ENCODE measurements at regions not wholly inside any gene's neighbourhood (a gene's known extent, or its start where the extent isn't known, plus 50 kb on each side); places are given as distances from the start of the nearest gene placed in this dataset.

GRCh38 chr1:191668525-191668924, 489.7 kb upstream of the RGS18 start:
- no peak overlapping the region for H3K4me3 ChIP-seq (ENCODE audit: low read length)
- WGBS (ENCODE audit: insufficient coverage), result 77% methylated on average over 5 of the region's 5 CpGs
- no peaks in the 10 kb centered on the region for H3K36me3 Mint-ChIP-seq
- peaks cover 0 to 2% of the 10 kb centered on the region in 2 donors for H3K9me3 Mint-ChIP-seq
- no peak for TF ChIP-seq CTCF (IDR thresholded peaks at IDR 0.05)
- no peaks in the 10 kb centered on the region for H3K36me3 ChIP-seq (ENCODE audit: control insufficient read depth, insufficient read depth, low read length)
- no peak overlapping the region for H3K27ac Mint-ChIP-seq
- ATAC-seq (no peak), DNase-seq (no peak)
- H3K4me1 ChIP-seq (ENCODE audit: control insufficient read depth, insufficient read depth, low read length), result no peaks in the 10 kb centered on the region
- no peaks in the 10 kb centered on the region for H3K4me1 Mint-ChIP-seq
- H3K27ac ChIP-seq (ENCODE audit: low read length), result no peak overlapping the region
- H3K27me3 ChIP-seq (ENCODE audit: control insufficient read depth, insufficient read depth, low read length), result no peaks in the 10 kb centered on the region
- no peak overlapping the region for H3K4me3 Mint-ChIP-seq
- H3K9me3 ChIP-seq (ENCODE audit: control insufficient read depth, insufficient read depth, low read length), result peaks cover 3% of the 10 kb centered on the region
- intact Hi-C loops (cut with micrococcal nuclease), result no loop called here
- no peaks in the 10 kb centered on the region for H3K27me3 Mint-ChIP-seq (ENCODE audit: low read depth in 2 of 2)

- no peaks in the 10 kb centered on the region for H3K4me1 Mint-ChIP-seq
- H3K4me3 Mint-ChIP-seq, result no peak overlapping the region
- no peaks in the 10 kb centered on the region for H3K36me3 Mint-ChIP-seq
- no peak for TF ChIP-seq CTCF (IDR thresholded peaks at IDR 0.05)
- H3K27ac Mint-ChIP-seq, result no peak overlapping the region
- peaks cover 3% of the 10 kb centered on the region for H3K9me3 ChIP-seq (ENCODE audit: control insufficient read depth, insufficient read depth, low read length)
- H3K4me1 ChIP-seq (ENCODE audit: control insufficient read depth, insufficient read depth, low read length), result no peaks in the 10 kb centered on the region
- WGBS (ENCODE audit: insufficient coverage), result no CpG with 5 or more reads among the region's 2 CpGs
- H3K27me3 Mint-ChIP-seq (ENCODE audit: low read depth in 2 of 2), result no peaks in the 10 kb centered on the region
- ATAC-seq (no peak), DNase-seq (no peak)
- H3K9me3 Mint-ChIP-seq, result peaks cover 0 to 2% of the 10 kb centered on the region in 2 donors
- intact Hi-C loops (cut with micrococcal nuclease), result no loop called here
- H3K27me3 ChIP-seq (ENCODE audit: control insufficient read depth, insufficient read depth, low read length), result no peaks in the 10 kb centered on the region
- H3K4me3 ChIP-seq (ENCODE audit: low read length), result no peak overlapping the region
- H3K27ac ChIP-seq (ENCODE audit: low read length), result no peak overlapping the region
- H3K36me3 ChIP-seq (ENCODE audit: control insufficient read depth, insufficient read depth, low read length), result no peaks in the 10 kb centered on the region
Observed at GRCh38 chr1:191669629-191670028, 488.6 kb upstream of the RGS18 start.

GRCh38 chr1:191671236-191671635, 487.0 kb upstream of the RGS18 start:
- Mint-ChIP-seq H3K27me3 (ENCODE audit: low read depth in 2 of 2) (no peaks in the 10 kb centered on the region), H3K4me1 (no peaks in the 10 kb centered on the region), H3K9me3 (peaks cover 0 to 4% of the 10 kb centered on the region in 2 donors), H3K27ac (no peak overlapping the region), H3K36me3 (no peaks in the 10 kb centered on the region), H3K4me3 (no peak overlapping the region)
- TF ChIP-seq CTCF (IDR thresholded peaks at IDR 0.05), result no peak
- no peaks in the 10 kb centered on the region for H3K36me3 ChIP-seq (ENCODE audit: control insufficient read depth, insufficient read depth, low read length)
- DNase-seq (no peak), ATAC-seq (no peak)
- no peaks in the 10 kb centered on the region for H3K4me1 ChIP-seq (ENCODE audit: control insufficient read depth, insufficient read depth, low read length)
- intact Hi-C loops (cut with micrococcal nuclease), result no loop called here
- no peak overlapping the region for H3K27ac ChIP-seq (ENCODE audit: low read length)
- 100% methylated on average over 2 of the region's 2 CpGs for WGBS (ENCODE audit: insufficient coverage)
- no peaks in the 10 kb centered on the region for H3K27me3 ChIP-seq (ENCODE audit: control insufficient read depth, insufficient read depth, low read length)
- H3K4me3 ChIP-seq (ENCODE audit: low read length), result no peak overlapping the region
- H3K9me3 ChIP-seq (ENCODE audit: control insufficient read depth, insufficient read depth, low read length), result peaks cover 2% of the 10 kb centered on the region

- ATAC-seq, result no peak
- H3K36me3 Mint-ChIP-seq, result no peaks in the 10 kb centered on the region
- no peaks in the 10 kb centered on the region for H3K4me1 Mint-ChIP-seq
- Histone ChIP-seq H3K27me3 (ENCODE audit: control insufficient read depth, insufficient read depth, low read length) (no peaks in the 10 kb centered on the region), H3K4me1 (ENCODE audit: control insufficient read depth, insufficient read depth, low read length) (no peaks in the 10 kb centered on the region), H3K36me3 (ENCODE audit: control insufficient read depth, insufficient read depth, low read length) (no peaks in the 10 kb centered on the region), H3K4me3 (ENCODE audit: low read length) (no peak overlapping the region), H3K9me3 (ENCODE audit: control insufficient read depth, insufficient read depth, low read length) (no peaks in the 10 kb centered on the region), H3K27ac (ENCODE audit: low read length) (no peak overlapping the region)
- peaks cover 3 to 10% of the 10 kb centered on the region in 2 donors for H3K9me3 Mint-ChIP-seq
- no peak overlapping the region for H3K4me3 Mint-ChIP-seq
- DNase-seq, result no peak
- WGBS (ENCODE audit: insufficient coverage), result 54% methylated on average over 1 of the region's 1 CpG
- intact Hi-C loops (cut with micrococcal nuclease), result no loop called here
- no peak for TF ChIP-seq CTCF (IDR thresholded peaks at IDR 0.05)
- H3K27ac Mint-ChIP-seq, result no peak overlapping the region
- H3K27me3 Mint-ChIP-seq (ENCODE audit: low read depth in 2 of 2), result no peaks in the 10 kb centered on the region
Observed at GRCh38 chr1:191674626-191675179, 483.6 kb upstream of the RGS18 start.

Measured in natural killer cell (primary cell).